Dermis blood vessel endothelial cell (primary cell): ENCODE measurements at regions not wholly inside any gene's neighbourhood (a gene's known extent, or its start where the extent isn't known, plus 50 kb on each side); places are given as distances from the start of the nearest gene placed in this dataset.
A peak's percentile ranks its signal among the peaks of the same experiment; 100 is the strongest.

Source experiments
- DNase-seq: peaks from one replicate; pipeline ENCODE4 v3.0.0; 2010

- no peak for DNase-seq
Observed at GRCh38 chr12:114789276-114789675, 105.3 kb upstream of the TBX3 start.

DNA sequence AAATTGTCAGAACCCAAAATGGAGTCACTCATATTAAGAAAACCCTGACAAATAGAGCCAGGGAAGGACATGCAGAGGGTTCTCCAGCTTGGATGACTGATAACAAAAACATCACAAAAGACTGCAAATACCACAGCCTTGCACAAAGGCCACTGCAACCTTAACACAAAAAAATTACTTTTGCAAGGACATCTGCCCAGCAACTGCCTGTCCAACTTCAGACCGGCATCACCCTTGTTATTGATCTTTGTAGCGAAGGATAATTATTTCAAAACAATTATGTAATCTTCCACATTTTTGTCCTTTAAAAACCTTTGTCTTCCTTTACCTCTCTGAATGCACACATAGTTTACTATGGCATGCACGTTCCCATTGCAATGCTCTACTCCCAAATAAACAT is 100.6 kb upstream of the TBX3 start:
- no peak for DNase-seq

DNA sequence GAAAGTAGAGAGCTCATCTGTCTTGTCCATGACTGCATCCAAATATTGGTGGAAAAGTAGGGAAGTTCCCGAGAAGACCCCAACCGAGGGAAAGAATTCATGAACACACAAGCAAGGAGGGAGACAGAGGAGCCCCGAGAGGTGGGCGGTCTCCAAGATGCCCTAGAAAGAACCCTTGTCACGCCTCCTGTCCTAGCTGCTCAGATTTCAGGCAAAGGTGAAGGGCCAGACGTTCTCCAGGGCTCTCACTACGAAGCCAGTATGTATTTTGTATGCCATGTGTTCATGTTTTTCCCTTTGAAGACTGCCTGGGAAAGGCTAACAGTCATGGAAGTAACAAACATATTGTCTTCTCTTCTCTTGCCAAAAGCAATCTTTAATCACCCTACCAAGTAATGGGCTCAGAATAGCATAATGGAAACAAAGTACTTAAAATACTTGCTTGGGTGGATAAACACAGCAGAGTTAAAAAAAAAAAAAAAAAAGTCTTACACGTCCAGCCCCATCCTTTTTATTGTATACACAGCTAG is 99.2 kb upstream of the TBX3 start:
- no peak for DNase-seq

- no peak for DNase-seq
Observed at GRCh38 chr12:114780746-114781399, 96.9 kb upstream of the TBX3 start.

- no peak for DNase-seq
Observed at GRCh38 chr12:114779647-114780046, 95.7 kb upstream of the TBX3 start.

DNA sequence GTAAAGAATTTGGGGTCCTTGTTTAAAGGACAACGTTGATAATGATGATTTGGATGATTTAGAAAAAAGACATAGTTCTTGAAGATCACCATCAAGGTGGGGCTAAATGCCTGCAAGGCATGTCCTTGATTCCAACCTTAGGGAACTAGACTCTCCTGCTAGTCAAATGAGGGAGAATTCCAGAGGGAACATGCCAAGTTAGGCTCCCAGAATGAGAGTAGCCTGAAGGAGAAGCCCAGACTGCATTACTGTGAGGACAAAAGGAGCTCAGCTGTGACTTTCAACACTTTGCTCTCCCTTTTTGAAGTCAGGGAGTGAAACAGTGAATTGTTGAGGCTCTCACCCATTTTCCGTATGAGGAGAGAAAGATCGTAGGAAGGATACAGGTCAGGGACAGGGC is 95.2 kb upstream of the TBX3 start:
- DNase-seq = no peak

DNA sequence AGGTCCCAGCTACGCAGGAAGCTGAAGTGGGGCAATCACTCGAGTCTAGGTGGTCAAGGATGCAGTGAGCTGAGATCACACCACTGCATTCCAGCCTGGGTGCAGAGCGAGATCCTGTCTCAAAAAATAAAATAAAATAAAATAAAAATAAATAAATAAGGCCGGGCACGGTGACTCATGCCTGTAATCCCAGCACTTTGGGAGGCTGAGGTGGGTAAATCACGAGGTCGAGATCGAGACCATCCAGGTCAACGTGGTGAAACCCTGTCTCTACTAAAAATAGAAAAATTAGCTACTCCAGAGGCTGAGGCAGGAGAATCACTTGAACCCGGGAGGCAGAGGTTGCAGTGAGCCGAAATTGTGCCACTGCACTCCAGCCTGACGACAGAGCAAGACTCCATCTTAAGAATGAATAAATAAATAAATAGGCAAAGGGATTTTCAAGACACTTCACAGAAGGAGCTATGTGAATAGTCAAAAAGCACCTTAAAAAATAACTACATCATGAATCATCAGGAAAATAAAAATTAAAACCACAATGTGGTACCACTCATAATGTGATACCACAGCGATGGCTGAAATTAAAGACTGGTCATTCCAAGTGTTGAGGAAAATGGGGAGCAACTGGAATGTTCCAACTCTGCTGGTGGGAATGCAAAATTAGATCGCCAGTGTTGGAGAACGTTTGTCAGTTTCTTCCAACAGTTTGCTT is 92.9 kb upstream of the TBX3 start:
- DNase-seq = no peak

GRCh38 chr12:114774699-114775098 is 90.7 kb upstream of the TBX3 start:
- no peak for DNase-seq

DNA sequence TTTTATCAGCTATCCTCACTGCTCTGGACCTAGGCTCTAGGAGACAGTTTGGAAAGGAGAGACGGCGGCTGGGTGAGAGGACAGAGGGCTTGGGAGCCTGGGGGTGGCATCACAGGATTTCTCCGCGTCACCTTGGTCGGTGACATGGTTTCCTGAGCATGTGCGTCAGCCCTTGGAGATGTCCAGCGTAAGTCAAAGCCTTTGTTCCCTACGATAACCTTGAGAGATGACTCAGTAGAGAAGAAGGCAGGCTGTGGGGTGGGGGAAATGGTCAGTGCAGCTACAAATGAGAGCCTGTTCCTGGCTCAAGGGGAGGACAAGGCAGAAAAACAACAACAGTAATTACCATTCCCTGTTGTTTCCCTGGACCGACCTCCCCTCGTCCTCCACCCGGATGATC is 90.2 kb upstream of the TBX3 start:
- DNase-seq = peak; percentile 87

DNA sequence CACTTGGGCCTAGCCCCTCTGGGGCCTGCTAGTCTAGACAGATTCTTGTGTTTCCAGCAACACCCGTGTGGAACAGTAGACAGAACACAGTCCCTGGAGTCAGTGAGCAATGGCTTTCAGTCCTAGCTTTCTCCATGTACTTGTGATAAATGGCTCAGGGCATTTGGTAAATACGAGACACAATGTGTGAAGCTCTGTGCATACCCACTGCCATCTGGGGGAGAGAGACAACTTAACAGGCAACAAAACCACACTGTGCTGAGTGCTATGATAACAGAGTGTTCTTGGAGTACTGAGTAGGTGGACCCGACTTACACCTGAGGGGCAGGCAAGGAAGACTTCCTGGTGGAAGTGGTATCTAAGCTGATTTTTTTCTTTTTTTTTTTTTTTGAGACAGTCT is 86.3 kb upstream of the TBX3 start:
- no peak for DNase-seq

GRCh38 chr12:114769634-114770033 is 85.7 kb upstream of the TBX3 start:
- no peak for DNase-seq

GRCh38 chr12:114767906-114768722 is 84.1 kb upstream of the TBX3 start:
- DNase-seq = no peak

- no peak for DNase-seq
Observed at GRCh38 chr12:114767084-114767760, 83.2 kb upstream of the TBX3 start.

- DNase-seq = no peak
Observed at GRCh38 chr12:114765960-114766691, 82.2 kb upstream of the TBX3 start.

DNA sequence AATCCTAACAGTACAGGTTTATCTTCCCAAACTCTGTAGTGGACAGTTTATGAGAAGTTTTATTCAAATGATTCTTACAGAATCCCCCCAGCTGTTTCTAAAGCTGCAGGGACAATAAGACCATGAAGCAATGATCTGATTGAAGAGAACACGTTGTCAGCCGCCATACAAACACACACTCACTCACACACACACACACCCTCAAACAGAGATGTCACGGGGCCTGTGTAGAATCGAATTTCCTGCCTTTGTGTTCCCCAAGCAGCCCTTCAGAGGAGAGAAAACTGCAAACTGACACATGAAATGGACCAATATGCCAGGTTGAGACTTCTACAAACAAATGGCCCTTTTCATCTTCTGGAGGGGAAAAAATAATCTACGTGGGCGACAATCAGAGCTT is 80.5 kb upstream of the TBX3 start:
- DNase-seq = peak; percentile 72

DNA sequence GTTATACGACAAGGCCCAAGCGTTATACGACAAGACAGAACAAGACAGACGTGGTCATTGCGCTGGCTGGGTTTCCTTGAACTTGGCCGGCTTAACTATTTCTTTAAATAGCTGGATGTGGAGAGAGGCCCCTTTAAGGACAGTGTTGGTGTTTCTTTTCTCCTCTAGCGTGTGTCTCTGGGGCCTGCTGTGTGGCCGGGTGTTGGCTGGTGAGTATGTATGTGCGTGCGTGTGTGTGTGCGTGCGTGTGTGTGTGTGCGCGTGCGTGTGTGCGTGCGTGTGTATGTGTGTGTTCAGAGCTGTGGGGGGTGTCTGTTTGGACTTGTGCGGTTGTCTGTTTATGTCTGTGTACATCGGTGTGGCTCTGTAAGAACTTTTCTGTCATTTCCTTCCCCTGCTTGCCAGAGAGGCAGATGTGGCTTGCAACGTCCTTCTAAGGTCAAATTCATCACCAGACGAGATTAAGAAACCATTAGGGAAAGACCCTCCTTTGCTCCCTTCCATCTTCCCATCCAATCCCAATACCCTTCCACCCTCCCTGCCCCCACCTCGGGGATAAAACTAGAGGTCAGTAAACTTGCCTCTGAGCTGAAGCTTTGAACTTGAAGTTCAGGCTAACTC is 78.6 kb upstream of the TBX3 start:
- no peak for DNase-seq

DNA sequence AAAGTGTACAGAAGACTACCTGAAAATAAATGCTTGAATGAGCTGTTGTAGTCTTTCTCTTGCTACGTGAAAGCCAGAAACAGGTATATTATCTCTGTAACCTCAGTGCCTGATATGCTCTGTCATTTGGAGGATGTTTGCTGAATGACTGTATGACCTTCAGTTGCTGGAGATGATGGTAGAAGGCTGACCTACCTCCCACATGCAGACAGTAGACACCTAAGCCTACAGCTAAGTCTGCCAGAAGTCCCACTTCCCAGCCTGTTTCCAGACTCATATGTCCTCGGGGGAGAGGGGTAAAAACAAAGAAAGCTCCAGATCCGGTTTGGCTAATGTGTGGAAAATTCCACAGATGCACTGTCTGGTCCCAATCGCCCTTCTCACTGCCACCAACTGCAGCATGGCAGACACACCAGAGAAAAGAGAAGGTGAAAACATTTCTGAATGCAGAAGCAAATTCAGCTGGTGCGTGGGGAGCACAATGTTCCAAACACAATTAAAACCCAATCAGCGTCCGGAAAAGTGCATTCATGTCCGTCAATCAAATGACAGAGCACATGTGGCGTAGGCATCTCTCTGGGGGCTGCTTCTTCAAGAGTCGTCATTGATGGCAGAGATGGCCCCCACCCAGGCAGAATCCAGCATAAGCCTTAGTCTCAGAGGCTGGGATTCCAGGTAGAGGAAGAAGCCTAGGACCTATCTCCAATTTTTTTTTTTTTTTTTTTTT is 76.3 kb upstream of the TBX3 start:
- DNase-seq = no peak

GRCh38 chr12:114759635-114760034 is 75.7 kb upstream of the TBX3 start:
- no peak for DNase-seq

GRCh38 chr12:114757684-114758325 is 73.8 kb upstream of the TBX3 start:
- DNase-seq = no peak

- no peak for DNase-seq
Observed at GRCh38 chr12:114752217-114752616, 68.2 kb upstream of the TBX3 start.

GRCh38 chr12:114751712-114752111 is 67.7 kb upstream of the TBX3 start:
- DNase-seq = no peak
